GM18909 (cell line): ENCODE measurements at regions not wholly inside any gene's neighbourhood (a gene's known extent, or its start where the extent isn't known, plus 50 kb on each side); places are given as distances from the start of the nearest gene placed in this dataset.
"Not testable (repeated sequence)": the region's sequence is repeated elsewhere in the genome, so short reads cannot be mapped to it uniquely, and the experiment has no call there.

ENCODE experiments used
- ATAC-seq: cut with Tn5 transposase; IDR thresholded peaks from one replicate; pipeline ENCODE4 v1.9.1; 2021; ENCODE audit warnings: mild to moderate bottlenecking; ENCODE audit not compliant: unreplicated experiment, poor library complexity

DNA sequence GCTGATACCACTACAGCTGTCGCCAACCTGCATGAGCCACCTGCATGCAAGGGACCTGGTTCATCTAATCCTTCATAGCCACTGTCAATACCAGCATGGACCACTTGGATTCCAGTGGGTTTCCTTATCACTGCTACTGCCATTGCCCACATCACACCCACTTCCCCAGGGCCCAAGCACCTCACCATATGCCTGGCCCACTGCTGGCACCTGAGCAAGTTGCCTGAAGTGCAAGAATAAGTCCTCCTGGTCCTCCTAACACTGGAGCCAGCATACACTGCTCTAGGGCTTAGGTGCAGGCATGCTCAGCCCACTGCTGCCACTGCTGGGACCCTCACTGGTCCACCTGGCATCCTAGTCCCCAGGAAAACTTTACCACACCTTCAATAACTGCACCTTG lies 1136.8 kb upstream of the ADGRL4 start:
- no peak for ATAC-seq

DNA sequence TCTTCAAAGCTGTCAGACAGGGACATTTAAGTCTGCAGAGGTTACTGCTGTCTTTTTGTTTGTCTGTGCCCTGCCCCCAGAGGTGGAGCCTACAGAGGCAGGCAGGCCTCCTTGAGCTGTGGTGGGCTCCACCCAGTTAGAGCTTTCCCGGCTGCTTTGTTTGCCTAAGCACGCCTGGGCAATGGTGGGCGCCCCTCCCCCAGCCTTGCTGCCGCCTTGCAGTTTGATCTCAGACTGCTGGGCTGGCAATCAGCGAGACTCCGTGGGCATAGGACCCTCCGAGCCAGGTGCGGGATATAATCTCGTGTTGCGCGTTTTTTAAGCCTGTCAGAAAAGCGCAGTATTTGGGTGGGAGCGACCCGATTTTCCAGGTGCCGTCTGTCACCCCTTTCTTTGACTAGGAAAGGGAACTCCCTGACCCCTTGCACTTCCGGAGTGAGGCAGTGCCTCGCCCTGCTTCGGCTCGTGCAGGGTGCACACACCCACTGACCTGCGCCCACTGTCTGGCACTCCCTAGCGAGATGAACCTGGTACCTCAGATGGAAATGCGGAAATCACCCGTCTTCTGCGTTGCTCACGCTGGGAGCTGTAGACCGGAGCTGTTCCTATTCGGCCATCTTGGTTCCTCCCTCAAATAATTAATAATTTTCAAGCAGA lies 1131.5 kb upstream of the ADGRL4 start:
- not testable (repeated sequence) for ATAC-seq

DNA sequence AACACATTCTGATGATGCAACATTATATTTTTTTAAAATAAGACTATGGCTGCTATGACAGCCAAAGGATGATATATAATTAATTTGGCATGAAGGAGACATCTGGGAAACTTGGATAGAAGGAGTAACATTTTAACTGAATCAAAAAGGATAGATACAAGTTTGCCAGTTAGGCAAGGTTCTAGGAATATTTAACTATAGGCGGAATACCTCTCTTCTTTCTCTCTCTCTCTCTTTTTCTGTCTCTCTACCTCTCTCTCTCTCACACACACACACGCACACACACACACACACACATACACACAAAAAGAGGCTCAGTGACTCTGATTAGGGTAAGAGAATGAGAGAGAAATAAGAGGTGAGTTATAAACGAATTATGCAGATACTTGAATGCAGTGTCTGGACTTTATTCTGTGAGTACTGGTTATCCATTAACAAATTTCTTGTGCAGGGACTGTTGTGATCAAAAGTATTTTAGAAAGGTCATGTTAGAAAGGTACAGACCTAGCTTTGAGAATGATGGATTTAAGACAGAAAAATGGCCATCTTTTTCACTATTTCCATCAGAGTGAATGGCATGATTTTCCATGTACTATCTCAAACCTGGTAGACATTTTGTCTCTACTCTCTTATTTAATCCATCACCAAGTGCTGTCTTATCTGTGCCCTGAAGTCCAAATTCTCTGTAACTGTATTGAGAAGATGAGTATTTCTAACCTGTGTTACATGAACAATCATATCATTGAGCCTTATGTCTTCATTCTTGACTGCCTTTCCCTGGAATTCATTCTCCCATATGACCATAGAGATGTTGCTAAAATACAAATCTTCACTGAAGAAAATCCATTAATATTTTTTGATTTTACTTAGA lies 1106.9 kb upstream of the ADGRL4 start:
- no peak for ATAC-seq

DNA sequence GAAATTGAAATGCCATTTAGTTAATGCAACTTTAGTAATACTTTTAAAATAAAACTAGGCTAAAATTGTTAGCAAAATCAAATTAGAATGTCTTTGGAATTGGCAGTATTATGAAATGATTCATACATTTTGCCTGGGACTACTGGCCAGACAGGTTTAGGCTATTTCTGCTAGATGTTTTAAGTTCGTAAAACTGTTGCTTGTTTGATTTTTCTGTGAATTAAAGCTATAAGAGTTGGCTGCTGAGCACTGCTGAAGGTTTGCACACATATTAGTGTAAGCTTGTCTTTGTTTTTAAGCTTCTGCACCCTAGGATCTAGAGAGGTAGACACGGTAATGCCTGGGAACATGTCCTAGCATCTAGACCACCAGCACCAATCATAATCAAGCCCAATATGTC lies 1094.6 kb upstream of the ADGRL4 start:
- no peak for ATAC-seq

DNA sequence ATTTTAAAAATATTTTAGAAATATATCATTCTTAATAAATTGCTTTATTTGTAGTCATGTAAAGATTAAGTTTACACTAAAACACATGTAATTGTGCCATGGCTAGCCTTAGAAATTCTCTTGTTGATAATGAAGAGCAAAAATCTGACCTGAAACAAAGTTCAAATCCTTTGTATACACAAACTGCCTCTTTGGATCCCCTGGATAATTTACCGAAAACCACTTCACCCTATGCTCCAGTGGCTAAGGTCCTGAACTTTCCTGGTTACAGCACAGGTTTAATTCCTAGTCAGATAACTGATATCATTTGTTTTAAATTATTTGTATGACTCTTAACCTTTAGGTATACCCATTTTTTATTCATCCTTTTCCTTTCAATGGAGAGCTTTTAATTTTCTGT lies 1093.2 kb upstream of the ADGRL4 start:
- no peak for ATAC-seq

DNA sequence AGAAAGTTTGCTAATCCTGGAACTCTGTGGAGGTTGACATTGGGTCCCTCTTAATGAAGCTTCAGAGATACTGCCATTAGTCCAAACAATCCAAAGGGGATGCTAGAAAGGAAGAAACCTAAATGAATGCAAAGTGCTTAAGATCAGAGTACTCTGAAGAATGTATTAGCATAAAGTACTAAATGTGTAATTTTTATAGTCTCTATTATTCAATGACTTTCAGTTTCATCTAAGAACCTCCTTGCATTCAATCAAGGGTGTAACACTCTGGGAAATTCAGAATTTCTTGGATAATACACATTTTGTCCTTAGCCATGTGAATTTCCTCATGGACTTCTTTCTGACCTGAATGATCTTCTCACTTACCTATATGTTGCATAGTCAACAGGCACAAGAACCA lies 1078.5 kb upstream of the ADGRL4 start:
- no peak for ATAC-seq

DNA sequence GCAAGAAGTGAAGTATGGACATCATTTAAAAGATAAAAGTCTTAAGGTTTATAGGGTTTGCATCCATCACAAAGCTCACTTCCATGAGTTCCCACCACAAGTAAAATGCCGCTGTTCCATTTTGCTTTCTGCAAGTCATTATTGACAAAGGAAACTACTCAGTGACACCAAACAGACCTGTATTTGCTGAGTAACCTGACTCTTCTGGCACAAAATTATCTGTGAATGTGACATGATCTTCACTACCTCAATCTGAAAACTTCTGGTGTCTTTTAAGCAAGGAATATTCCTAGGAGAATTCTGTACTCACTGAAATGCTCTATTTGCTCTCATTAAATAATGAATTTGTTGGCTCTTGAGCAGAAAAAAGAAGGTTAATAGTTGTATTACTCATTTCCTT lies 1077.4 kb upstream of the ADGRL4 start:
- ATAC-seq: no peak

DNA sequence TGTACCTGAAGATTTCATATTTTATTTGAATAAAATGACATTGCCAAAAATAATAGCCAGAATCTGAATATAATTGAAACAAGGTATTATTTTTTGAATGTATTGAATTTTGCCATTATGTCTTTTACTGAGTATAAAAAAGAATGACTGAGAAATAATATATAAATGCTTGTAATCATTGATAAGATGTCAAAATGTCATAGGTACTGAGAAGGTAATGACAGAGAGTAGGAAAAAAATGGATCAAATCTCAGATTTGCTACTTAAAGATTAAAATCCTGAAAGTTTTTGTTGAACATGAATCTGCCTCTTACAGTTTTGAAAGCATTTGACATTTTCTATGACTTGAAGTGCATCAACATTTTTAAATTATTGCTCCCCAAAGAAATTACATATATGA lies 1069.9 kb upstream of the ADGRL4 start:
- no peak for ATAC-seq

DNA sequence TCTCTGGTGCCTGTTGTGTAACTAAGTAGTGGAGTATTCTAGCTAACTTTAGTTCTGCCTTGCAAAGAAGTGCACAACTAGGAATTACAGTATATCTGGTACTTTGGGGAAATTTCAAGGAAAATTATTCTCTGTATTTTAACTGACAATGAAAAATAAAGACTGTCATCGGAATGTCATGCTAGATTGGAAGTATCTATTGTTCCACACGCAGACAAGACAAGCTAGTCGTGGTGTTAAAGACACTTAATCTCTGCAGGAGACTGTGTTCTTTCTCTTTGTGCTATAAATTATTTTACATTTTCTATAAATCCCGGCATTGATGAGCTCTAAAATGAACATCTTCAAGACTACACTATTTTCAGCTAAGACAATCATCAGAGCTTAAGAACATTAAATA lies 1068.8 kb upstream of the ADGRL4 start:
- ATAC-seq: no peak

DNA sequence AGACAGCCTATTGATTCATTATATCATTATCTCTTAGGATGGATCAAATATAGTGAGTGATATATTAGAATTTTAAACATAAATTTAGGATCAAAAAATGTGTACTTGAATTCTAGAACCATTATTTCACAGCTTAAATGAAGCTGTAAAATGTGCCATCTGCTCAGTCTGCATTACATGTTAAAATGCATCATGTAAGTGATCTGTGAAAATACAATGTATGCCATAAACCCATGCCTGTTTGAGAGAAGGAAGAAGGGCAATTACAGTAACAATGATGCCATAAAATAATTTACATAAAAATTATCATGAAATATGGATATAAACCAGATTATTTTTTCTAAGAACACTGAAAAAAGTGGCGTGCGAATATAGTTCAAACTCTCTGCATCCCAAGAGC lies 1066.0 kb upstream of the ADGRL4 start:
- no peak for ATAC-seq

DNA sequence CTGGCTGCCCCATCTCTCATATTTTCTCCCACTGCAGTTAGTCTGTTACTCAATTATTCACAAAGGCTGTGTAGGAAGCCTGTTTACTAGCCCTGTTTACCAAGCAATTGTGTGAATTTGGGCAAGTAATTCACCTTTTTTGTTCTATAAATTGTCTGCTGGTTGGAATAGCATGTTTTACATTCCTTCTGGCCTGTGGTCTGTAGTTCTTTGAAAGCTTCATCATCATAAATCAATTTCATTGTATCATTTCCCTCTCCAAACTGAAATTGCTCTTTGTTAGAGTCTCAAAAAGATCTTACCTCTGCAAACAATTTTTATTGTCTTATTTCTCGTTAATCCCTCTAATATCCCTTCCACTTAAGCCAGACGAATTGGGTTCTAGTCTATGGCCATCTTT lies 1059.5 kb upstream of the ADGRL4 start:
- no peak for ATAC-seq

DNA sequence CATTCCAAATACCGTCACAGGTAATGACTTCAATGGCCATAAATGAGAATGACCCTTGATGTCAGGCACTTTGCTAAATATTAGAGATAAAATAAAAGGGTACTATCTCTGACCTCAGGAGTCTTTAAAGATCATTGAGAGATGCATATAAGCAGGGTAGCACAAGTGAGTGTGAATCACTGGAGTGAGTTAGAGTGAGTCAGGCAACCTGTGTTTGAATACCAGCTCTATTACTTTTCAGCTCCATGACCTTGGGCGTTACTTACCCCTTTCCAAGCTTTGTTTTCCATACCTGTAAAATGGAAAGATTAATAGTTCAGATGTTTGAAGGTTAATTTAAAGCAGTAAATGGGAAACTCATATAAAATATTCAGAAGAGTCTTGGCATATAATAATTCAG lies 1058.0 kb upstream of the ADGRL4 start:
- ATAC-seq: no peak

DNA sequence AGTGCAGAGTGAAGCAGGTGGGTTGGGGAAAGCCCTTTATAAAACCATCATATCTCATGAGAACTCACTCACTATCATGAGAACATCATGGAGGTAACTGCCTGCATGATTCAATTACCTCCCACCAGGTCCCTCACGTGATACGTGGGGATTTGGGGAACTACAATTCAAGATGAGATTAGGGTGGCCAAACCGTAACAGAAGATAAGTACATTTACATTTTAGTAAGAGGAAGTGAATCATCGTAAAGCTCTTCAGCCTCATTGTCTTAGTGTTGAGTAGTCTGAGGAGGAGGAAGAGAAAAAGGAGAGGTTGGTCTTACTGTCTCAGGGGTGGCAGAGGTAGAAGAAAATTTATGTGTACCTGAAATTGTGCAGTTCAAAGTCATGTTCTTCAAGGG lies 1053.4 kb upstream of the ADGRL4 start:
- no peak for ATAC-seq

DNA sequence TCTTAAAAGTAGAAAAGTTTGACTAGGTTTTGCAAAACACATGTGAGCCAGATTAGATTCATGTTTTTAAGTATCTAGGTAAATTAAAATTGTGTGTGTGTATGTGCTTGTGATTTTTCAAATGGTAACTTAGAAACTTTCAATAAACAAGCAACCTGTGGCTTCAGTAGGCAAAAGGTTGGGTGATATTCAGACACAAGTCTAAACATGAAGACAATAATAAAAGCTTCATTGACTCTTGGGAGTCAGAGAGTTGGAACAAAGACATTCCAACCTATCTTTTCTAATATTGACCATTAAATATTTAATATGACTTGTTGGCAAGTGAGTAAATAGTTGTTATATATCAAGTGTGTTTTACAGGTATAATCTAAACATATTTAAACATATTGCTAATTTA lies 1049.6 kb upstream of the ADGRL4 start:
- ATAC-seq: no peak

DNA sequence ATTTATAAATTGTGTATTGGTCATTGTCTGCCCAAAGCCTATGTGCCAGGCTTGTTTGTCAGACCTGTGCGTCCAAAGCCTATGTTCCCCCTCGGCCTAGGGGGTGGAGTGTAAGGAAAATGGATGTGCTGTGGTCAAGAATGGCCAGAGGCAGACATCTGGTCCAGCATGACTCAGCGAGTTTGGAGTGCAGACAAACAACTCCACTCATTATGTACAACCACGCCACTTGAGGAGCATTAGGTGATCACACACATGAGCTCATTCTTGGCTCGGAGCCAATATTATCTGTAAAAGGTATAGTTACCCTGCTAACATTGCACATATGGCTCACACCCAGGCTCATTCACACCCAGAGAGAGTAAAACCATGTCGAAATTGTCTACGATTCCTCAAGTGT lies 1047.6 kb upstream of the ADGRL4 start:
- ATAC-seq: no peak

DNA sequence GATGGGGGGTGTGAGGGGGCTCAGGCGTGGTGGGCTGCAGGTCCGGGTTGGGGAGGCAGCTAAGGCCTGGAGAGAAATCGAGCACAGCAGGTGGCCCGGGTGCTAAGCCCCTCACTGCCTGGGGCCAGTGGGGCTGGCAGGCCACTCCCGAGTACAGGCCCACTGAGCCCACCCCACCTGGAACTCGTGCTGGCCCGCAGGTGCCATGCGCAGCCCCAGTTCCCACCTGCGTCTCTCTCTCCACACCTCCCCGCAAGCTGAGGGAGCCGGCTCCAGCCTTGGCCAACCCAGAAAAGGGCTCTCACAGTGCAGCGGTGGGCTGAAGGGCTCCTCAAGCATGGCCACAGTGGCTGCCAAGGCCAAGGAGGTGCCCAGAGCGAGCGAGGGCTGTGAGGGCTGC lies 1047.1 kb upstream of the ADGRL4 start:
- ATAC-seq: no peak

DNA sequence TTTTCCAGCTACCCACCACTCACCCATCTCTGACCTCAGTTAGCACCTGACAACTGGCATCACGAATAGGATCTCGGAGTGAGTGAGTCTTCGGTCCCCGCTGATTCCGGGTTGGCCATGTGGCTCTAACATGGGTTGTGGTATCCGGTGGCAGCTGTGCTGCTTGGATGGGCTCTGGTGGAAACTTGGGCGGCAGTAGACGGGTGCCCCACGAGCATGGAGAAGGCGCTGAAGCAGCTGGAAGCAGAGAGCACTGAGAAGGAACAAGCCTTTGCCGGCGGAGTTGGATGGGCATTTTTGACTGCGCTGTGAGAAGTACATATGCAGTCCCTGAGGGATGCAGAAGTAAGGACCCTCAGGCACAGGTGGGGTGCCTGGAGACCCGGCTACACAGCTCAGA lies 1044.0 kb upstream of the ADGRL4 start:
- no peak for ATAC-seq

DNA sequence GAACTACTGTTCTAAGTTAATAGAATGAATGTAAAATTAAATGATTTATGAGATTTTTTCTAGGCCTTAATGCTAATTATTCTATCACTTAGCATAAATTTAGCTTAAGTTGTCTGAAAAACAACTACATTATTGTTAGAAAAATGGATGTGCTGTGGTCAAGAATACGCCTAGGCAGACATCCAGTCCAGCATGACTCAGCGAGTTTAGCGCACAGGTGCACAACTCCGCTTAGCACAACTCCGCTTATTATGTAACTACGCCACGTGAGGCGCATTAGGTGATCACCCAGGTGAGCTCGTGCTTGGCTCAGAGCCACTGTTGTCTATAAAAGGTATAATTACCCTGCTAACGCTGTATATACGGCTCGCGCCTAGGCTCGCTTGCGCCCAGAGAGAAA lies 1043.6 kb upstream of the ADGRL4 start:
- ATAC-seq: no peak

DNA sequence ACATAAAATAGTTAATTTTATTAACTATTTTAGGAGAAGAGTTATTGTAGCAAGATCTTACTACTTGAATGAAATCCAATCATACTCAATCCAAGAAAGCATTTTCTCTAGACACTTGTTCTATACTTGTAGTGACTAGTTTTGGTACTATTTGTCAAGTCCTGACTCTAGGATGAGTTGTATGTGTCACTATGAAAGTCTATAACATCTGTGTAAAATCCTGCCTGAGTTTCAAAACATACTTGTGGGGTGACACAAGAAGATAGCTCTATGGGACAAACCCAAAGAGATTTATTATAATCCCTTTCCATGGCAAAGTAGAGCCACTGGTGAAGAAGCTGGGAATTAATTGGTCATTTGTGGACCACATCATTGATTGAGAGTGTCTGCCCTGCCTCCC lies 1042.2 kb upstream of the ADGRL4 start:
- ATAC-seq: no peak

DNA sequence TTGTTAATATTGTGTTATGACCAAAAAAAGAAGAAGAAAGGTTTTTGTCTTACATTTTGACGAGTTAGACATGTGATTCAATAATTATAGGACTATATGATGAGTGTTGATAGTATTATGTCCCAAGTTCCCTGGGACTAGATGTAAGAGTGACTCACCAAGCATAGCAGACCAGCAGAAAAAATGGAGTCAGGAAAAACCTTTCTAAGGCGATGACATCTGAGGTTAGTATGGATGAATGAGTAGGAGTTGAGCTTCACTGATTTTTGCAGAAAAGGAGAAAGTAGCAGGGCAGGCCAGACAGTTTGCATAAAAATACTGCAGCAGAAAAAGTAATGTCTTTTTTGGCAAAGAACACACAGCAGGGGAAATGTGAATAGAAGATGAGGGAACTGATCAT lies 1041.3 kb upstream of the ADGRL4 start:
- no peak for ATAC-seq

DNA sequence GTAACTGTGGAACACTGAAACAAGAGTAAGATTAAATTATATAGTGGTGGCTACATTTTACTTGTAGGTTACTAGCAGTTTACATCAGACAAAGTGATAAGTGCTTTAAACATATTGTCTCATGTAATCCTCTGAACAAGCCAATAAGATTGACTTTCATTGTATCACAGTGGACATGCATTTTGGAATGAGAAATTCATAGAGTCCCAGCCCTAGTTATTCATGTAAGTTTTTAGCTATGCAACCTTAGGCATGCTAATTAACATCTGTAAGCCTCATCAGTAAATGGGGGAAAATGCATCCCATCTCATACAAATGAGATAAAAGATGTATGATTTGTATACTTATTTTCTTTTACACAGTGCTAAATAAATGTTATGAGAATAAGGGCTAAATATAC lies 1038.1 kb upstream of the ADGRL4 start:
- ATAC-seq: no peak
